Epithelial cell of prostate (primary cell): ENCODE measurements at regions not wholly inside any gene's neighbourhood (a gene's known extent, or its start where the extent isn't known, plus 50 kb on each side); places are given as distances from the start of the nearest gene placed in this dataset.
"Not testable (repeated sequence)": the region's sequence is repeated elsewhere in the genome, so short reads cannot be mapped to it uniquely, and the experiment has no call there.

ENCODE experiments used
- DNase-seq: peaks from one replicate; pipeline ENCODE4 v3.0.0-alpha.2; 2011; ENCODE audit warnings: low read depth, low spot score
- H3K27ac ChIP-seq: fragments of 450-650 bp; 2 replicates; pipeline ENCODE4 v1.5.1; 2017; ENCODE audit warnings: mild to moderate bottlenecking

DNA sequence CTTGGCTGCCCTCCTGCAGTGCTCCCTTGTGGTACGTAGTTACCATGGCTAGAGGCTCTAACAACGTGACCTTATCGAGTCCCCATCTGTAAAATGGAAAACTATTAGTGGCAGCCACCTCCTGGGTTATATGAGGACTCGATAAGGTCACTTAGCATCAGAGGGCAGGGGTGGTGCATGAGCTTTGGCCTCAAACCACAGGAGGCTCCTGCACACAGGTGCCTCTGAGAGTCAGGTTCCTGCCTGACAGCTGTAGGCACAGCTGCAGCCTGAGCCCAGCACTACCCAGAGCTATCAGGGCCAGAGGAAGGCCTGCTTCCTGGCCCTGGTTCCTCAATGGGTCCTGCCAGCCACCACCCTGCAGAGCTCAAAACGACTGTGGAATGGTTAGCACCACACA lies 57.2 kb upstream of the SEC14L1 start:
- no peak overlapping the region for H3K27ac ChIP-seq
- DNase-seq: no peak

DNA sequence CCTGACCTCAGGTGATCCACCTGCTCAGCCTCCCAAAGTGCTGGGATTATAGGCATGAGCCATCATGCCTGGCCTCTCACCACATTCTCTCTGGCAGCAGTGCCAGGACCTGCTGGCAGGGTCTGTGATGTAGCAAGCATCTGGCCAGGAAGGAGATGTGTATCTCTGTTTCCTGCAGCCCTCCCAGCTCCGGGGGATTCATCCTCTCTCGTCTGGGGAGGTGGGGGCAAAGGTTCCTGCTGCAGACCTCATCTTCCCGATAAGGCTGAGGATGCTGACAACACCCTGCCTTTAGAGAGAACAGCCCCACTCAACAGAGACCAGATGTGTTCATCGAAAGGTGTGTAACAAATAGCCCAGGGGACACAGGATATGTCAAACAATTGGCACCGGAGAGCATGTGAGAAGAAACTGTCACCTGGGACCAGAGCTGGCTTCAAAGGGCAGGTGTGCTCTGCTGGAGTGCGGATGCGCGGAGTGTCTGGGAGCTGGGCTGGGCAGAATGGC lies 54.8 kb upstream of the SEC14L1 start:
- no peak for DNase-seq

DNA sequence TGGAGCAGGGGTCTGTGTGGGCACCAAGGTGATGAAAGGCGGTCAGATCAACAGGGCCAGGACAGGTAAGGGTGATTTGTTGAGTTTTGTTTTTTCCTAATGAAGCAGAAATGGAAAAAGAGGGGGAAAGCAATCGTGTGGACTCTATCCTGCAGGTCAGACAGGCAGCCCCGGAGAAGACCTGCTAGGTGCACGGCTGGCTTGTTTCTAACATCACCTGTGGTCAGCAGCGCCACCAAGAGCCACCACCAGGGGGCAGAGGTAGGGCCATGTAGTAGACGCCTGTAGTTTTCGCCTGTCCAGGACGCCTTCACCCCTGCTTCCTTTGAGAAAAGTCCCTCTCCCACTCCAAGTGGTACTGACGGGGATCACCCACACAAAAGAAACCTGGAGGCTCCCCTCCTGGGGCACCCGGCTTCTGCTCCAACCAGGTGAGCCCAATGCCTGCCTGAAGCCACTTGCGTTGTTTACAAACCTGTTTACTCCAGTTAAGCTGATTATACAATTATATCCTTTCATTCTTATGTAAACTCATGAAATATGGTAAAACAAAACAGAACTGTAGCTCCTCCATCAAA lies 54.2 kb upstream of the SEC14L1 start:
- peak; percentile 14 for DNase-seq
- no peak overlapping the region for H3K27ac ChIP-seq

More for the DNA sequence above, 54.8 kb upstream of the SEC14L1 start:
- no peak overlapping the region for H3K27ac ChIP-seq

GRCh38 chr17:77087650-77088454 lies 52.9 kb upstream of the SEC14L1 start:
- peak overlapping the region; percentile 67 for H3K27ac ChIP-seq
- no peak for DNase-seq

DNA sequence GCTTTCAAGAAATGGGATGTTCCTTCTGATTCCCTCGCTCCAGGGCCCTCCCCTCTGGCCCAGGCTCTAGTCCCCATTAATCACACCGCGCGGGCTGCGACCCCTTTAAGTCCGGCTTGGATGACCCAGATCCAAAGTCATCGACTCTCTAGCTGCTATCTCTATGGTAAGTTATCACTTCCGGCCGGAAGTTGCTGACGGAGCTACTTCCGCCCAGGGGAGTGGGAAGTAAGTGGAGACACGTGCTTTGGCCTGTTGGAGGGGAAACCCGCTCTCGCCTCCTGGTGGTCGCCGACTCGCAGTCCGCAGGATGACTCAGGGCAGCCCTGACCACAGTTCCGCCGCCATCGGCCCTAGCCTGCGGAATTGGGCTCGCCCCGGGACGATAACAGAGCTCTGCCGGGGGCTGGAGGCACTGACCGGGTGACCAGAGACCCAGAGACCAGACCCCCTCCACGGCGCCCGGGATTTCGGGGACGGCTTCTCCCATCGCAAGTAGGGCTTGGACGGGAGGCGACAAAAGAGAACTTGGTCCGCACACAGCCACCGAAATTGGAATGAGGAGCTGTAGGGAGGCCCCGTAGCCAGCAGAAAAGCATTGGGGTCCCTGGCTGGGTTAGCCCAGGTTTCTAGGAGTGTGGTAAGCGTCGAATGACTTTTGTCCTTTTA lies 52.2 kb upstream of the SEC14L1 start:
- peak overlapping the region; percentile 67 for H3K27ac ChIP-seq
- DNase-seq: peak; percentile 61

GRCh38 chr17:77089124-77089490 lies 51.7 kb upstream of the SEC14L1 start:
- DNase-seq: no peak

DNA sequence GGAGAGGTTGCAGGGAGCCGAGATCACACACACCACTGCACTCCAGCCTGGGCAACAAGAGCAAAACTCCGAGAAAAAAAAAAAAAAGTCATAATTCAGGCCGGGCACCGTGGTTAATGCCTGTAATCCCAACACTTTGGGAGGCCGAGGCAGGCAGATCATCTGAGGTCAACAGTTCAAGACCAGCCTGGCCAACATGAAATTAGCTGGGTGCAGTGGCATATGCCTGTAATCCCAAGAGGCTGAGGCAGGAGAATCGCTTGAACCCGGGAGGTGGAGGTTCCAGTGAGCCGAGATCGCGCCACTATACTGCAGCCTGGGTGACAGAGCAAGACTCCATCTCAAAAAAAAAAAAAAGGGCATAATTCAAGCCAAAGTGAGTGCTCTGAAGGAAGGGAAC lies 50.8 kb upstream of the SEC14L1 start:
- peak overlapping the region; percentile 67 for H3K27ac ChIP-seq
- not testable (repeated sequence) for DNase-seq

More at GRCh38 chr17:77089124-77089490, 51.7 kb upstream of the SEC14L1 start:
- H3K27ac ChIP-seq: peak overlapping the region; percentile 67

DNA sequence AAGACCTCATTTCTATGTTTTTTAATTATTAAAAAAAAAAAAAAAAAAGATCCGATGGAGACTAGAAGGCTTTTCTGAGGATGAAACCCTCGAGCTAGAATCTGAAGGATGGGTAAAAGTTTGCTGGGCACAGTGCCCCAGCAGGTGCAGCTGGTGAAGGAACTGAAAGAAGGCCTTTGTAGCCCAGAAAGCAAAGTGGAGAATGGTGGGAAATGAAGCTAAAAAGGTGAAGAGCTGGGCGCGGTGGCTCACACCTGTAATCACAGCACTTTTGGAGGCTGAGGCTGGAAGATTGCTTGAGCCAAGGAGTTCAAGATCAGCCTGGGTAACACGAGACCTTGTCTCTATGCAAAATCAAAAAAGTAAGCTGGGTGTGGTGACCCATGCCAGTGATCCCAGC lies 50.3 kb upstream of the SEC14L1 start:
- no peak overlapping the region for H3K27ac ChIP-seq
- DNase-seq: no peak
